ENCODE measurements at regions not wholly inside any gene's neighbourhood (a gene's known extent, or its start where the extent isn't known, plus 50 kb on each side); places are given as distances from the start of the nearest gene placed in this dataset.

DNA sequence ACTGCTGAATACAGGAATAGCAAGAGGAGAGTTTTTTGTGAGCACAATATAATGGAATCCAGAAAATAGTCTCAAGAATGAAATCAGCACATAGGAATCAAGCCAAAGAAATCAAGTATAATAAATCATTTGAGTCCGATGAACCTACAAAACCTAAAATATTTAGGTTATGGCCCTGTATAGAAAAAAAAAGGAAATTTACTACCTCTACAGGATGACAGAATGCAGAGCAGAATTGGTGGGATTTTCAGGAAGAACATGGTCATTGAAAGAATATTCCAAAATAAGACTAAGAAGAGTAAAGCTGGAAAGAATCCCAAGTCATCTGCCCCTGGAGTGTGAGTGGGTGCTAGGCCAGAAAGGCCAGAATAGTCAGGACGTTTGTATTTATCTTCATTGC lies 1041.2 kb upstream of the CDH2 start:
- TF ChIP-seq, protein P1, sequence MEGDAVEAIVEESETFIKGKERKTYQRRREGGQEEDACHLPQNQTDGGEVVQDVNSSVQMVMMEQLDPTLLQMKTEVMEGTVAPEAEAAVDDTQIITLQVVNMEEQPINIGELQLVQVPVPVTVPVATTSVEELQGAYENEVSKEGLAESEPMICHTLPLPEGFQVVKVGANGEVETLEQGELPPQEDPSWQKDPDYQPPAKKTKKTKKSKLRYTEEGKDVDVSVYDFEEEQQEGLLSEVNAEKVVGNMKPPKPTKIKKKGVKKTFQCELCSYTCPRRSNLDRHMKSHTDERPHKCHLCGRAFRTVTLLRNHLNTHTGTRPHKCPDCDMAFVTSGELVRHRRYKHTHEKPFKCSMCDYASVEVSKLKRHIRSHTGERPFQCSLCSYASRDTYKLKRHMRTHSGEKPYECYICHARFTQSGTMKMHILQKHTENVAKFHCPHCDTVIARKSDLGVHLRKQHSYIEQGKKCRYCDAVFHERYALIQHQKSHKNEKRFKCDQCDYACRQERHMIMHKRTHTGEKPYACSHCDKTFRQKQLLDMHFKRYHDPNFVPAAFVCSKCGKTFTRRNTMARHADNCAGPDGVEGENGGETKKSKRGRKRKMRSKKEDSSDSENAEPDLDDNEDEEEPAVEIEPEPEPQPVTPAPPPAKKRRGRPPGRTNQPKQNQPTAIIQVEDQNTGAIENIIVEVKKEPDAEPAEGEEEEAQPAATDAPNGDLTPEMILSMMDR (IDR thresholded peaks at IDR 0.05; ENCODE audit: low read depth, low read length, poor library complexity, severe bottlenecking) = no peak
- no peak for TF ChIP-seq EZH2phosphoT487 (IDR thresholded peaks at IDR 0.05; ENCODE audit: borderline replicate concordance, low read length)

Measured in DOHH2 (cell line).